PC-3 (cell line): ENCODE measurements at regions not wholly inside any gene's neighbourhood (a gene's known extent, or its start where the extent isn't known, plus 50 kb on each side); places are given as distances from the start of the nearest gene placed in this dataset.

Experiments
- CTCF ChIP-seq: fragments of 300-600 bp; sonication (generic); conservative IDR thresholded peaks from 2 replicates; pipeline ENCODE4 v1.5.1; 2017; ENCODE audit warnings: antibody characterized with exemption, low read depth, mild to moderate bottlenecking, low read length
- EZH2 ChIP-seq: fragments of 300-600 bp; sonication (generic); IDR thresholded peaks from one replicate; pipeline ENCODE4 v1.6.1; 2017; ENCODE audit warnings: antibody characterized with exemption, mild to moderate bottlenecking, low read length; ENCODE audit not compliant: unreplicated experiment
- EZH2phosphoT487 ChIP-seq: fragments of 300-600 bp; sonication (generic); IDR thresholded peaks from 2 replicates; pipeline ENCODE4 v1.6.1; 2018; ENCODE audit warnings: mild to moderate bottlenecking, antibody characterized with exemption, low read length, borderline replicate concordance

GRCh38 chr1:182255494-182255893 lies 136.1 kb downstream of the GLUL start:
- TF ChIP-seq CTCF (no peak), EZH2 (no peak), EZH2phosphoT487 (no peak)
